Lung (tissue), 11 donors: ENCODE measurements at regions not wholly inside any gene's neighbourhood (a gene's known extent, or its start where the extent isn't known, plus 50 kb on each side); places are given as distances from the start of the nearest gene placed in this dataset.
"Not testable (repeated sequence)": the region's sequence is repeated elsewhere in the genome, so short reads cannot be mapped to it uniquely, and the experiment has no call there.

ENCODE experiments used
- ATAC-seq: fragments of 200-7000 bp; cut with Tn5 transposase; one replicate; pipeline ENCODE4 v1.9.1; 2020; ENCODE audit warnings: moderate number of reproducible peaks; ENCODE audit not compliant: insufficient read depth, low FRiP score
- DNase-seq, 3 donors: peaks; one replicate each; pipeline ENCODE4 v3.0.0-alpha.2; 2013 to 2017
- H3K27ac ChIP-seq, 2 donors: one replicate each; pipeline ENCODE4 v1.5.1; 2013; ENCODE audit warnings: mild to moderate bottlenecking in 2 of 2, moderate library complexity in 2 of 2, control low read depth in 1 of 2, inconsistent platforms in 1 of 2, low read depth in 1 of 2, low read length in 1 of 2
- H3K27me3 ChIP-seq, 3 donors: one replicate each; pipeline ENCODE4 v1.5.1; 2013; ENCODE audit warnings: low read length in 2 of 3; ENCODE audit not compliant: control insufficient read depth in 3 of 3, insufficient read depth in 3 of 3
- H3K36me3 ChIP-seq, 4 donors: one replicate each; pipeline ENCODE4 v1.5.1; 2013; ENCODE audit warnings: low read length in 4 of 4, mild to moderate bottlenecking in 1 of 4, moderate library complexity in 1 of 4; ENCODE audit not compliant: control insufficient read depth in 4 of 4, insufficient read depth in 4 of 4
- H3K4me1 ChIP-seq, 5 donors: one replicate each; pipeline ENCODE4 v1.5.1; 2013; ENCODE audit warnings: low read length in 5 of 5, mild to moderate bottlenecking in 2 of 5, moderate library complexity in 1 of 5; ENCODE audit not compliant: control insufficient read depth in 5 of 5, insufficient read depth in 5 of 5
- H3K4me3 ChIP-seq: one replicate; pipeline ENCODE4 v1.5.1; 2013; ENCODE audit warnings: mild to moderate bottlenecking, control low read depth, moderate library complexity
- H3K9ac ChIP-seq, 2 donors: one replicate each; pipeline ENCODE4 v1.5.1; 2013; ENCODE audit warnings: low read length in 2 of 2, control low read depth in 1 of 2; ENCODE audit not compliant: insufficient read depth in 1 of 2
- H3K9me3 ChIP-seq, 4 donors: one replicate each; pipeline ENCODE4 v1.5.1; 2013; ENCODE audit warnings: low read length in 3 of 4, mild to moderate bottlenecking in 1 of 4, moderate library complexity in 1 of 4; ENCODE audit not compliant: control insufficient read depth in 4 of 4, insufficient read depth in 3 of 4
- WGBS, 2 donors: extraction: QIAGEN DNeasy Blood & Tissue Kit; methylation state at CpG; one replicate each; pipeline ENCODE4 v1.1.7; 2013; 5-methylcytosine and 5-hydroxymethylcytosine counted together
- TF ChIP-seq, protein P1 (sequence below): IDR thresholded peaks from 2 replicates; pipeline ENCODE4 v1.5.1; 2012; ENCODE audit warnings: mild to moderate bottlenecking; ENCODE audit errors: control extremely low read depth, extremely low read depth
- donor health status: control.
- donor health status: control.
- donor health status: Bipolar disorder and iron deficiency.
- donor health status: healthy.
- donor health status: DM: yes; HTN: yes; CAD: no.

- WGBS, 2 donors = 92 to 93% methylated on average over 1 of the region's 1 CpG
Measured at GRCh38 chr5:109550077-109550476, 139.7 kb upstream of the MAN2A1 start.

GRCh38 chr5:109546461-109546860, 136.7 kb upstream of the PJA2 start:
- H3K27me3 ChIP-seq = no peaks in the 10 kb centered on the region

More at GRCh38 chr5:109550077-109550476, 139.7 kb upstream of the MAN2A1 start:
- no peaks in the 10 kb centered on the region for H3K4me1 ChIP-seq
- DNase-seq = no peak
- TF ChIP-seq, protein P1, sequence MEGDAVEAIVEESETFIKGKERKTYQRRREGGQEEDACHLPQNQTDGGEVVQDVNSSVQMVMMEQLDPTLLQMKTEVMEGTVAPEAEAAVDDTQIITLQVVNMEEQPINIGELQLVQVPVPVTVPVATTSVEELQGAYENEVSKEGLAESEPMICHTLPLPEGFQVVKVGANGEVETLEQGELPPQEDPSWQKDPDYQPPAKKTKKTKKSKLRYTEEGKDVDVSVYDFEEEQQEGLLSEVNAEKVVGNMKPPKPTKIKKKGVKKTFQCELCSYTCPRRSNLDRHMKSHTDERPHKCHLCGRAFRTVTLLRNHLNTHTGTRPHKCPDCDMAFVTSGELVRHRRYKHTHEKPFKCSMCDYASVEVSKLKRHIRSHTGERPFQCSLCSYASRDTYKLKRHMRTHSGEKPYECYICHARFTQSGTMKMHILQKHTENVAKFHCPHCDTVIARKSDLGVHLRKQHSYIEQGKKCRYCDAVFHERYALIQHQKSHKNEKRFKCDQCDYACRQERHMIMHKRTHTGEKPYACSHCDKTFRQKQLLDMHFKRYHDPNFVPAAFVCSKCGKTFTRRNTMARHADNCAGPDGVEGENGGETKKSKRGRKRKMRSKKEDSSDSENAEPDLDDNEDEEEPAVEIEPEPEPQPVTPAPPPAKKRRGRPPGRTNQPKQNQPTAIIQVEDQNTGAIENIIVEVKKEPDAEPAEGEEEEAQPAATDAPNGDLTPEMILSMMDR = no peak
- H3K9ac ChIP-seq = no peak overlapping the region
- H3K36me3 ChIP-seq = no peaks in the 10 kb centered on the region
- H3K27ac ChIP-seq = no peak overlapping the region
- H3K9me3 ChIP-seq = peaks cover 0 to 3% (median 0%) of the 10 kb centered on the region in 4 donors
- H3K27me3 ChIP-seq = no peaks in the 10 kb centered on the region
- ATAC-seq = no peak
- no peak overlapping the region for H3K4me3 ChIP-seq

DNA sequence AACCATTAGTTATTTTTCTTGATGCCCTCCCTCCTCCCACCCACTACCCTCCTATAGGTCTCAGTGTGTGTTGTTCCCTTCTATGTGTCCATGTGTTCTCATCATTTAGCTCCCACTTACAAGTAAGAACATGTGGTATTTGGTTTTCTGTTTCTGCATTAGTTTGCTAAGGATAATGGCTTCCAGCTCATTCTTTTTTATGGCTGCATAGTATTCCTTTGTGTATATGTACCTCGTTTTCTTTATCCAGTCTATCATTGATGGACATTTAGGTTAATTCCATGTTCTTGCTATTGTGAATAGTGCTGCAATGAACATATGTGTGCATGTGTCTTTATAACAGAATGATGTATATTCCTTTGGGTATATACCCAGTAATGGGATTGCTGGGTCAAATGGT, 135.1 kb upstream of the PJA2 start:
- not testable (repeated sequence) for H3K9ac ChIP-seq, H3K4me1 ChIP-seq, H3K27me3 ChIP-seq, H3K9me3 ChIP-seq, H3K36me3 ChIP-seq, H3K27ac ChIP-seq, DNase-seq, H3K4me3 ChIP-seq, ATAC-seq
- WGBS, 2 donors = 76% methylated on average over 1 of the region's 1 CpG

More at GRCh38 chr5:109546461-109546860, 136.7 kb upstream of the PJA2 start:
- Histone ChIP-seq H3K4me1 (no peaks in the 10 kb centered on the region), H3K27ac (no peak overlapping the region), H3K36me3 (no peaks in the 10 kb centered on the region), H3K9me3 (peaks cover 0 to 3% (median 0%) of the 10 kb centered on the region in 4 donors), H3K4me3 (no peak overlapping the region), H3K9ac (no peak overlapping the region)
- TF ChIP-seq, protein P1 = no peak
- DNase-seq (no peak), ATAC-seq (no peak)

- H3K27ac ChIP-seq, DNase-seq, H3K4me1 ChIP-seq, H3K9me3 ChIP-seq, H3K9ac ChIP-seq, H3K4me3 ChIP-seq, ATAC-seq, H3K36me3 ChIP-seq, H3K27me3 ChIP-seq: not testable (repeated sequence)
- 91 to 97% methylated on average over 1 of the region's 1 CpG for WGBS, 2 donors
Measured at GRCh38 chr5:109538692-109539091, 128.9 kb upstream of the PJA2 start.

DNA sequence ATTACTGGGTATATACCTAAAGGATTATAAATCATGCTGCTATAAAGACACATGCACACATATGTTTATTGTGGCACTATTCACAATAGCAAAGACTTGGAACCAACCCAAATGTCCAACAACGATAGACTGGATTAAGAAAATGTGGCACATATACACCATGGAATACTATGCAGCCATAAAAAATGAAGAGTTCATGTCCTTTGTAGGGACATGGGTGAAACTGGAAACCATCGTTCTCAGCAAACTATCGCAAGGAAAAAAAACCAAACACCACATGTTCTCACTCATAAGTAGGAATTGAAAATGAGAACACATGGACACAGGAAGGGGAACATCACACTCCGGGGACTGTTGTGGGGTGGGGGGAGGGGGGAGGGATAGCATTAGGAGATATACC, 125.3 kb upstream of the PJA2 start:
- H3K9me3 ChIP-seq, H3K4me1 ChIP-seq, H3K36me3 ChIP-seq, ATAC-seq, DNase-seq, H3K9ac ChIP-seq, H3K4me3 ChIP-seq, H3K27me3 ChIP-seq, H3K27ac ChIP-seq: not testable (repeated sequence)
- 88 to 100% methylated on average over 3 of the region's 4 CpGs for WGBS, 2 donors
